Suprapubic skin (tissue), 4 donors: ENCODE measurements at regions not wholly inside any gene's neighbourhood (a gene's known extent, or its start where the extent isn't known, plus 50 kb on each side); places are given as distances from the start of the nearest gene placed in this dataset.

Experiments used
- DNase-seq, 2 donors: peaks; one replicate each; pipeline ENCODE4 v3.0.0-alpha.2; 2019; ENCODE audit warnings: low spot score in 2 of 2
- H3K27ac ChIP-seq: fragments of 200-600 bp; sonication (generic); one replicate; pipeline ENCODE4 v1.5.1; 2019
- H3K27me3 ChIP-seq: fragments of 200-600 bp; sonication (generic); one replicate; pipeline ENCODE4 v1.5.1; 2019
- H3K36me3 ChIP-seq: fragments of 200-600 bp; sonication (generic); one replicate; pipeline ENCODE4 v1.5.1; 2019
- H3K4me1 ChIP-seq: fragments of 200-600 bp; sonication (generic); one replicate; pipeline ENCODE4 v1.5.1; 2019
- H3K4me3 ChIP-seq: fragments of 200-600 bp; sonication (generic); one replicate; pipeline ENCODE4 v1.5.1; 2019; ENCODE audit warnings: mild to moderate bottlenecking
- H3K9me3 ChIP-seq: fragments of 200-600 bp; sonication (generic); one replicate; pipeline ENCODE4 v1.5.1; 2019
- EP300 ChIP-seq: sonication (generic); formaldehyde crosslinking; IDR thresholded peaks from one replicate; pipeline ENCODE4 v1.6.1; 2017; ENCODE audit warnings: antibody characterized with exemption
- POLR2A ChIP-seq, 2 donors: fragments of 450-650 bp; IDR thresholded peaks; one replicate each; pipeline ENCODE4 v1.6.1; 2017; ENCODE audit warnings: antibody characterized with exemption in 2 of 2, mild to moderate bottlenecking in 2 of 2, moderate library complexity in 2 of 2
- POLR2AphosphoS5 ChIP-seq, 3 donors: sonication (generic); formaldehyde crosslinking; IDR thresholded peaks; one replicate each; pipeline ENCODE4 v1.6.1; 2017; ENCODE audit warnings: antibody characterized with exemption in 3 of 3
- WGBS: methylation state at CpG from one replicate; pipeline ENCODE4 v1.1.5; 2018; 5-methylcytosine and 5-hydroxymethylcytosine counted together
- TF ChIP-seq, protein P1 (sequence below), 2 donors: fragments of 200-600 bp in 1 of 2; fragments of 450-650 bp in 1 of 2; sonication (generic) in 1 of 2; IDR thresholded peaks; one replicate each; pipeline ENCODE4 v1.5.1; 2016 to 2019; ENCODE audit warnings: antibody characterized with exemption in 2 of 2, mild to moderate bottlenecking in 1 of 2, moderate library complexity in 1 of 2

DNA sequence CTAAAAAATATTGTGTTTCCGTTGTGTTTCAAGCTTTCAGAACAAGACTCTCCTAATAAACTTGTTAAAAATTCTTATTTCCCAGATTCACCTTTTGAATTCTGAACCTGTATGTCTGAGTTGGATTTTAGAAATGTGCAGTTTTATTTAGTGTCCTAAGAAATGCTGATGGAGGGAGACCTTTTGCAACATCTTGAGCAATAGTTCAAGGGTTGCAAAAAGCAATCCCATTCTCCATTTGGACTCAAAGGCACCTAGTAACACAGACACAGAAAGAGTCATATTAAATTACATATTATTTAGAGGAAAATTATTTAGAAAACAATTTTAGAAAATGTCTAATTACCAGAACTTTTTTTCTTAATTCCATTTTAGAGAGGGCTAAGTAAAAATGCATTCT is 448.5 kb downstream of the FRK start:
- WGBS, result 0% methylated on average over 1 of the region's 1 CpG
- Histone ChIP-seq H3K4me1 (no peaks in the 10 kb centered on the region), H3K4me3 (no peak overlapping the region), H3K27me3 (no peaks in the 10 kb centered on the region), H3K36me3 (no peaks in the 10 kb centered on the region), H3K27ac (no peak overlapping the region), H3K9me3 (no peaks in the 10 kb centered on the region)
- no peak for DNase-seq
- TF ChIP-seq, protein P1, sequence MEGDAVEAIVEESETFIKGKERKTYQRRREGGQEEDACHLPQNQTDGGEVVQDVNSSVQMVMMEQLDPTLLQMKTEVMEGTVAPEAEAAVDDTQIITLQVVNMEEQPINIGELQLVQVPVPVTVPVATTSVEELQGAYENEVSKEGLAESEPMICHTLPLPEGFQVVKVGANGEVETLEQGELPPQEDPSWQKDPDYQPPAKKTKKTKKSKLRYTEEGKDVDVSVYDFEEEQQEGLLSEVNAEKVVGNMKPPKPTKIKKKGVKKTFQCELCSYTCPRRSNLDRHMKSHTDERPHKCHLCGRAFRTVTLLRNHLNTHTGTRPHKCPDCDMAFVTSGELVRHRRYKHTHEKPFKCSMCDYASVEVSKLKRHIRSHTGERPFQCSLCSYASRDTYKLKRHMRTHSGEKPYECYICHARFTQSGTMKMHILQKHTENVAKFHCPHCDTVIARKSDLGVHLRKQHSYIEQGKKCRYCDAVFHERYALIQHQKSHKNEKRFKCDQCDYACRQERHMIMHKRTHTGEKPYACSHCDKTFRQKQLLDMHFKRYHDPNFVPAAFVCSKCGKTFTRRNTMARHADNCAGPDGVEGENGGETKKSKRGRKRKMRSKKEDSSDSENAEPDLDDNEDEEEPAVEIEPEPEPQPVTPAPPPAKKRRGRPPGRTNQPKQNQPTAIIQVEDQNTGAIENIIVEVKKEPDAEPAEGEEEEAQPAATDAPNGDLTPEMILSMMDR (IDR thresholded peaks at IDR 0.05), result no peak
- TF ChIP-seq POLR2A (IDR thresholded peaks at IDR 0.05), result no peak
- TF ChIP-seq POLR2AphosphoS5 (IDR thresholded peaks at IDR 0.05), result no peak
- no peak for TF ChIP-seq EP300

DNA sequence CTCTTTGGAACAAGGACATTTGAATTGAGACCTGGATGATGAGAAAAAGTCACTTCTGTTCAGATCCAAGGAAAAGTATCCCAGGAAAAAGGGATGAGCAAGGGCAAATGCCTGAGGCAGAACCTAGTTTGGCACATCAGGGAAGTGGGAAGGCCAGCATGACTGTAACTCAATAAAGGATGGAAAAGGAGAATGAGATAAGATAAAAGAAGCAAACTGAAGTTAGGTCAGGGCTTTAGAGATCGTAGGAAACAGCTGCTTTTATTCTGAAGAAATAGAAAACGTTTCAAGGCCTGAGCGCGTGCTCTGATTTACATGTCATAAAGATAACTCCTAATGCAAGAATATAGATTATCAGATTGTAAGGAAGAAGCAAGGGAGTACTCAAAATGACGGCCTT is 450.0 kb downstream of the FRK start:
- Histone ChIP-seq H3K9me3 (no peaks in the 10 kb centered on the region), H3K27me3 (no peaks in the 10 kb centered on the region), H3K36me3 (no peaks in the 10 kb centered on the region), H3K4me3 (no peak overlapping the region), H3K27ac (no peak overlapping the region), H3K4me1 (no peaks in the 10 kb centered on the region)
- DNase-seq, result no peak
- WGBS, result 80% methylated on average over 5 of the region's 5 CpGs
- TF ChIP-seq POLR2AphosphoS5 (IDR thresholded peaks at IDR 0.05) (no peak), POLR2A (IDR thresholded peaks at IDR 0.05) (no peak), EP300 (no peak)
- TF ChIP-seq, protein P1 (IDR thresholded peaks at IDR 0.05), result no peak

DNA sequence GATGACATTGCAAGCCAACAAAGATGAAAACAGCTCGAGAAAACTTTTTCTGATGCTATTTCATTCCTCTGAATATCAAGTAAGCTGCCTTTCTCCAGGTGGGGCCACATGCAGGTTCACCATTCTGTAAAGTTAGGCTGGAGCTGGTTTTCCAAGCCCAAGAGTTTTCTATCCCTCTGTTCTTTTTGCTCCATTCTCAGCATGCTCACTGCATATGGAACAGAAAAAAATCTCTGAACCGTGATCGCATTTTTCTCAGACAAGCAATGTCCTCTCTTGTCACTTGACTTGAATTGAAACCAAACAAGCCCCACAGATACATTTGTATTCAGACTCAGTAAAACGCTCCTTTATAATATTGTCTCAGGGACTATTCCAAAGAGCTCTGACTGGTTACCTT is 451.6 kb downstream of the FRK start:
- H3K9me3 ChIP-seq, result no peaks in the 10 kb centered on the region
- H3K36me3 ChIP-seq, result no peaks in the 10 kb centered on the region
- no peak for DNase-seq
- 64% methylated on average over 4 of the region's 4 CpGs for WGBS
- H3K4me1 ChIP-seq, result no peaks in the 10 kb centered on the region
- no peak overlapping the region for H3K27ac ChIP-seq
- H3K4me3 ChIP-seq, result no peak overlapping the region
- TF ChIP-seq POLR2A (IDR thresholded peaks at IDR 0.05) (no peak), EP300 (no peak), POLR2AphosphoS5 (IDR thresholded peaks at IDR 0.05) (no peak)
- TF ChIP-seq, protein P1 (IDR thresholded peaks at IDR 0.05), result no peak
- H3K27me3 ChIP-seq, result no peaks in the 10 kb centered on the region

DNA sequence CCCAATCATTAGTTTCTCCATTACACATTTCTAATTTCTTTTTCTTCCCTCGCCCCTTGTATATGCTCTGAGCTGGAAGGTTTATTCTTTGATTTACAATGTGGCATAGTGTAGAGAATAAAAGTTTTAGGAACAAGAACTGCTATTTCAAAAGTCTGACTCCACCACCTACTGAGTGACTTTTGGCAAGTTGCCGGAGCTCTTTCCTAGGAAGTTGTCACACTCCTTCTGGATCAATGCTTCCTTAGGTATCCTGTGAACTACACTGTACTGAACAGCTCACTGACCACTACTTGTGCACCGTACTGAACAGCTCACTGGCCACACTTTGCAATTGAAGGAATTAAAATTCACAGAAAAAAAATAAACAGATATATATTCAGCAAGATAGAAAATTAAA is 458.2 kb downstream of the FRK start:
- H3K27me3 ChIP-seq, result no peaks in the 10 kb centered on the region
- TF ChIP-seq POLR2A (IDR thresholded peaks at IDR 0.05) (no peak), EP300 (no peak), POLR2AphosphoS5 (IDR thresholded peaks at IDR 0.05) (no peak)
- TF ChIP-seq, protein P1 (IDR thresholded peaks at IDR 0.05), result no peak
- no peaks in the 10 kb centered on the region for H3K9me3 ChIP-seq
- no peak overlapping the region for H3K27ac ChIP-seq
- 87% methylated on average over 3 of the region's 3 CpGs for WGBS
- H3K36me3 ChIP-seq, result no peaks in the 10 kb centered on the region
- H3K4me1 ChIP-seq, result no peaks in the 10 kb centered on the region
- no peak for DNase-seq
- no peak overlapping the region for H3K4me3 ChIP-seq

DNA sequence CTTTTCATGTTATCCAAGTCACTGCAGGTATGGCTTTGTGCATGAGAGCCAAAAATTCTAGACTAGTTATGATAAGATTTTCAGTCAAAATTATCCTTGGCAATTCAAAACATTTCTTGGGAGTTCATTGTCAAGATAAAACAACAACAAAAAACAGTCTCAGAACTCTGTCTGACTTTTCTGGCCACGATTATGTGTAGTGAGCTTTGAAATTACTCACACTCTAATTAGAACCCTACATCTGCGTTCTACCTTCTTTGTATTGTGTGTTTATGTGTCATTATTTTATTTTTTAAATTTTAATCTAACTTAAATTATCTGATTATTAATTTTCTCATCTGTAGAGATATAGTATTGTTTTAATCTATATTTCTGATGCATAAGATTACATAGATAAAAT is 459.2 kb downstream of the FRK start:
- H3K4me3 ChIP-seq, result no peak overlapping the region
- WGBS, result 73% methylated on average over 2 of the region's 2 CpGs
- DNase-seq, result no peak
- no peak for TF ChIP-seq POLR2AphosphoS5 (IDR thresholded peaks at IDR 0.05)
- no peak for TF ChIP-seq EP300
- TF ChIP-seq, protein P1 (IDR thresholded peaks at IDR 0.05), result no peak
- TF ChIP-seq POLR2A (IDR thresholded peaks at IDR 0.05), result no peak
- no peaks in the 10 kb centered on the region for H3K27me3 ChIP-seq
- no peaks in the 10 kb centered on the region for H3K36me3 ChIP-seq
- H3K27ac ChIP-seq, result no peak overlapping the region
- no peaks in the 10 kb centered on the region for H3K4me1 ChIP-seq
- H3K9me3 ChIP-seq, result no peaks in the 10 kb centered on the region
